ENCODE measurements at regions not wholly inside any gene's neighbourhood (a gene's known extent, or its start where the extent isn't known, plus 50 kb on each side); places are given as distances from the start of the nearest gene placed in this dataset.

DNA sequence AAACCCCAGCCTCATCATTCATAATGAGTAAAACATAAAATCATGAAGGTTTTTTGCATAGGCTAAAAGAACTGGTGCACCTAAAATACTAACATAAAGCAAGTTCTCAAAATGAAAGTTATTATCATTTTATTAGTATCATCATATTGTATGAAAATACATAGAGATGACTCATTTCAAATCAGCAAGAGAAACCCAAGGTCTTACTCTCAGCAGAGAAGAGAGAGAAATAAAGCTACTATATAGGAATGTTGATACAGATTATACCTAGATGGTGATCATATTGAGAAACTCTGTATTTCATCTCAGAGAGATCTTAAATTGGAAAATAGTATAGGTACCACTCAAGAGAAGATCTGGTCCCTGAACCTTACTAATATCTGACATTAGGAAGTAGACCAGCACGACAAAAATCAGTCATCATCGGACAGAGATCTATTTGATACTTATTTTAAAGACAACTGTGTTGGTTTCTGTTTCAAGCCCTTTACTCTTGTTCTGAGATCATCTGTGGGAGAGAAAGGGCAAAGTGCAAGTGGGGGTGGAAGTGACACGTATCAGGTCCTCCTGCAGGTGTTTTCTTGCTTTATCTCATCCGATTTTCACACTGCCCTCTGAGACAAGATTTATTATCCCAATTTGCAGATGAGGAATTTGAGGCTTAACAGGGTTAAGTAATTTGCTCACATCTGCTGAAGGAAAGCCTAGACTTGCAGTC, 532.3 kb downstream of the MAFB start:
- H3K4me1 ChIP-seq: peaks cover 0 to 6% (median 0%) of the 10 kb centered on the region in 12 donors
- H3K27ac ChIP-seq: no peak overlapping the region
- ATAC-seq: no peak
- no peak overlapping the region for H3K4me3 ChIP-seq
- H3K27me3 ChIP-seq: peaks cover 0 to 3% (median 0%) of the 10 kb centered on the region in 9 donors
- H3K36me3 ChIP-seq: no peaks in the 10 kb centered on the region
- TF ChIP-seq POLR2A (IDR thresholded peaks at IDR 0.05): no peak
- TF ChIP-seq, protein P1, sequence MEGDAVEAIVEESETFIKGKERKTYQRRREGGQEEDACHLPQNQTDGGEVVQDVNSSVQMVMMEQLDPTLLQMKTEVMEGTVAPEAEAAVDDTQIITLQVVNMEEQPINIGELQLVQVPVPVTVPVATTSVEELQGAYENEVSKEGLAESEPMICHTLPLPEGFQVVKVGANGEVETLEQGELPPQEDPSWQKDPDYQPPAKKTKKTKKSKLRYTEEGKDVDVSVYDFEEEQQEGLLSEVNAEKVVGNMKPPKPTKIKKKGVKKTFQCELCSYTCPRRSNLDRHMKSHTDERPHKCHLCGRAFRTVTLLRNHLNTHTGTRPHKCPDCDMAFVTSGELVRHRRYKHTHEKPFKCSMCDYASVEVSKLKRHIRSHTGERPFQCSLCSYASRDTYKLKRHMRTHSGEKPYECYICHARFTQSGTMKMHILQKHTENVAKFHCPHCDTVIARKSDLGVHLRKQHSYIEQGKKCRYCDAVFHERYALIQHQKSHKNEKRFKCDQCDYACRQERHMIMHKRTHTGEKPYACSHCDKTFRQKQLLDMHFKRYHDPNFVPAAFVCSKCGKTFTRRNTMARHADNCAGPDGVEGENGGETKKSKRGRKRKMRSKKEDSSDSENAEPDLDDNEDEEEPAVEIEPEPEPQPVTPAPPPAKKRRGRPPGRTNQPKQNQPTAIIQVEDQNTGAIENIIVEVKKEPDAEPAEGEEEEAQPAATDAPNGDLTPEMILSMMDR (IDR thresholded peaks at IDR 0.05): no peak
- WGBS, 4 donors: 53 to 74% (median 65%) methylated on average over 4 of the region's 4 CpGs
- no peaks in the 10 kb centered on the region for H3K9me3 ChIP-seq
- DNase-seq: no peak
- intact Hi-C loops (cut with DNase I): loop anchor here in 4 of 10 donors (5.0 to 10.0 kb wide), 3 partner anchors 528 to 538 kb away; partner anchors contain the start of gene MAFB (in 1 of the 4)

DNA sequence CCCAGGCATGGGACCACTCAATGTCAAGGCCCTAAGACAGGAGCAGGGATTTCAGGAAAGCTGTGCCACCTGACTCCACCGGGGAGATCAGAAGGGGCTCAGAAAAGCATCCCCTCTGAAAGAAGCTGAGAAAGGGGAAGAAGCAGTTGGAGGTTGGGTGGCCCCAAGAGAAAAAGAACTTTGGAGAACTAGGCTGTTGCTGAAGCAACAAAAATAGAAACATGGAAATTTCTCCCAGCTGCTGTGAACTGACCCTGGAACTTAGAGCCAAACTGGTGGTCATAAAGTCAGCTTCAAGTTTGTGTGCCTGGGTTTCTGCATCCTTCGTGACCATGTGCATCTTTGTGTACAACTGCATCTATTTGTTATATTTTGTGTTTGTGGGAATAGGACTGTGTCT, 534.5 kb downstream of the MAFB start:
- Histone ChIP-seq H3K36me3 (no peaks in the 10 kb centered on the region), H3K27ac (no peak overlapping the region), H3K4me3 (no peak overlapping the region), H3K27me3 (peaks cover 0 to 3% (median 0%) of the 10 kb centered on the region in 9 donors), H3K9me3 (no peaks in the 10 kb centered on the region), H3K4me1 (peaks cover 0 to 6% (median 0%) of the 10 kb centered on the region in 12 donors)
- 62 to 74% (median 71%) methylated on average over 2 of the region's 2 CpGs for WGBS, 4 donors
- no peak for TF ChIP-seq POLR2A (IDR thresholded peaks at IDR 0.05)
- TF ChIP-seq, protein P1 (IDR thresholded peaks at IDR 0.05): no peak
- intact Hi-C loops (cut with DNase I): loop anchor here in 3 of 10 donors (10.0 kb wide), 2 partner anchors 530 to 540 kb away; partner anchors contain the start of gene MAFB (in 1 of the 3)
- ATAC-seq (no peak), DNase-seq (no peak)

DNA sequence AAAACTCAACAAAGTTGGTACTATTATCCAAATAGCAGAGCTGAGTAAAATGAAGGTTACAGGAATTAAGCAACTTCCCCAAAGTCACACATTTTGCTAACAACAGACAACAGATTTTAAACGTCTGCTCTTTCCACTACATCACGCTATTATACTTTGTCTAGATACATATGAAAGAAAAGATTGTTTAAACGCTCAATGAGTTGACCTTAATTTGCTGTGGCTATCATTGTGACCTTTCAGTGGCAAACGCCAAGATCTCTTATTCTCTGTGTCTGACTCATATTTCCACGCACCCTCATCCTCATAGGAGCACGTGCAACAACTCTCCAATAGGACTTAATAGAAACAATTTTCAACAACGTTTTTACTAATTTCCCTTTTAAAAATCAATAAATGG, 540.1 kb downstream of the MAFB start:
- H3K36me3 ChIP-seq: no peaks in the 10 kb centered on the region
- intact Hi-C loops (cut with DNase I): no loop called here
- no peaks in the 10 kb centered on the region for H3K4me1 ChIP-seq
- H3K27me3 ChIP-seq: peaks cover 0 to 9% (median 0%) of the 10 kb centered on the region in 9 donors
- TF ChIP-seq, protein P1 (IDR thresholded peaks at IDR 0.05): no peak
- TF ChIP-seq POLR2A (IDR thresholded peaks at IDR 0.05): no peak
- WGBS, 4 donors: 67 to 77% (median 73%) methylated on average over 7 of the region's 7 CpGs
- no peak overlapping the region for H3K27ac ChIP-seq
- H3K4me3 ChIP-seq: no peak overlapping the region
- H3K9me3 ChIP-seq: peaks cover 0 to 6% (median 0%) of the 10 kb centered on the region in 12 donors
- no peak for ATAC-seq
- no peak for DNase-seq

DNA sequence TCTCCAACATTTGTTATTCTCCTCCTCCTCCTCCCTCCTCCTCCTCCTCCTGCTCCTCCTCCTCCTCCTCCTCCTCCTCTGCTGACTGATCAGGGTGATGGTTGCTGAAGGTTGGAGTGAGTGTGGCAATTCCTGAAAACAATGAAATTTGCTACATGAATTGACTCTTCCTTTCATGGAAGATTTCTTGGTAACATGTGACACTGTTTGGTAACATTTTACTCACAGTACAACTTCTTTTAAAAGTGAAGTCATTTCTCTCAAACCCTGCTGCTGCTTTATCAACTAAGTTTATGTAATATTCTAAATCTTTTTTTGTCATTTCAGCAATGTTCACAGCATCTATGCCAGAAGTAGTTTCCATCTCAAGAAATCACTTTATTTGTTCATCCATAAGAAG, 543.0 kb downstream of the MAFB start:
- intact Hi-C loops (cut with DNase I): no loop called here
- no peaks in the 10 kb centered on the region for H3K4me1 ChIP-seq
- H3K36me3 ChIP-seq: no peaks in the 10 kb centered on the region
- TF ChIP-seq POLR2A (IDR thresholded peaks at IDR 0.05): no peak
- TF ChIP-seq, protein P1 (IDR thresholded peaks at IDR 0.05): no peak
- DNase-seq (no peak), ATAC-seq (no peak)
- peaks cover 0 to 6% (median 0%) of the 10 kb centered on the region in 12 donors for H3K9me3 ChIP-seq
- peaks cover 0 to 10% (median 0%) of the 10 kb centered on the region in 9 donors for H3K27me3 ChIP-seq
- H3K27ac ChIP-seq: no peak overlapping the region
- H3K4me3 ChIP-seq: no peak overlapping the region
